HG03442 (cell line): ENCODE measurements at regions not wholly inside any gene's neighbourhood (a gene's known extent, or its start where the extent isn't known, plus 50 kb on each side); places are given as distances from the start of the nearest gene placed in this dataset.

Experiments
- ATAC-seq: cut with Tn5 transposase; IDR thresholded peaks from one replicate; pipeline ENCODE4 v1.9.1; 2021; ENCODE audit warnings: mild to moderate bottlenecking, moderate library complexity; ENCODE audit not compliant: unreplicated experiment

DNA sequence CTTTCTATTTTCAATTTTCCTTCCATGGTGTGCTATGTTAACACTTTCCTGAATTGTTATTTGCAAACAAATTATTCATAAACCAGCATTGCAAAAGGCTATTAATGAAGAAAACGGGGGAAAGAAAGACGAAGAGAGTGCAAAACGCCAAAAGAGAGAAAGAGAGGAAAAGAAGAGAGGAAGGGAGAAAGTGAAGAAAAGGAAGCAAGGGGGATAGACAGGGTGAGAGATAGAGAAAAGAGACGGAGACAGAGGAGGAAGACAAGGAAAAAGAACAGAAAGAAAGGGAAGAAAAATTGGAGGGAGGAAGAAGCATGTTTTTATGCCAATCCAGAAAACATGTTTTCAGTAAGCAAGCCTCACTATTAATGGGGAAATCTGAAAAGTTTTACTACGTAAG, 310.6 kb downstream of the TFEC start:
- ATAC-seq = no peak

DNA sequence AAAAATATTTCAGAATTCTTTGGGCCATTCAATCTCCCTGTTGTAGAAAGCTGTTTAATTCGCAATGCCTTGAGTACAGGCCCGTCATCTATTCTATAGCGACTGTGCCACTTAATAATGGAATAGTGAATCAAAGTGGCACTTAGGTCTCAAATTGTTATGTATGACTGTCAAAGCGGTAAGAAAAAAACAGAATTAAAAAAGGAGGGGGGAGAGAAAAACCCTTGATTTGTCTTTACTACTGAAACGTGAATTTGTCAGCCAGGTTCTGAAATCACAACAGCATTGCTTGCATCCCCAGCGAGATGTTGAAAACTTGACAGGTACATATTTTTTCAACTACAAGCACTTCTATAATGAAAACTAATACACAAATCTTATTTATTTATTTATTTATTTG, 320.9 kb downstream of the TFEC start:
- ATAC-seq = no peak

DNA sequence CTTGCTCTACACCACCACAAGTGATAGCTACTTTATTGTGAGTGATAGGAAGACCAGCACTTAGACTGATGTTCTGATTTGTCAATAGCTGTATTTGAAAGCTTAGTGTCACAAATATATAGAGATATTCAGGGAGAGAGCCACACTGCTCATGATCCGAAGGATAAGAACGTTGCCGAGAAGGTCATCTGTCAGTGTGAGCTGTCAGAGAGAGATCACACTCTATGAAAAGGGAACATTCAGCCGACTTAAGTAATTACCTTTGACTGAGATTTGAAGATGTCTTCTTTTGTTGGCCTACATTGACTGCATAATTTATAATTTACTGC, 322.6 kb downstream of the TFEC start:
- no peak for ATAC-seq

DNA sequence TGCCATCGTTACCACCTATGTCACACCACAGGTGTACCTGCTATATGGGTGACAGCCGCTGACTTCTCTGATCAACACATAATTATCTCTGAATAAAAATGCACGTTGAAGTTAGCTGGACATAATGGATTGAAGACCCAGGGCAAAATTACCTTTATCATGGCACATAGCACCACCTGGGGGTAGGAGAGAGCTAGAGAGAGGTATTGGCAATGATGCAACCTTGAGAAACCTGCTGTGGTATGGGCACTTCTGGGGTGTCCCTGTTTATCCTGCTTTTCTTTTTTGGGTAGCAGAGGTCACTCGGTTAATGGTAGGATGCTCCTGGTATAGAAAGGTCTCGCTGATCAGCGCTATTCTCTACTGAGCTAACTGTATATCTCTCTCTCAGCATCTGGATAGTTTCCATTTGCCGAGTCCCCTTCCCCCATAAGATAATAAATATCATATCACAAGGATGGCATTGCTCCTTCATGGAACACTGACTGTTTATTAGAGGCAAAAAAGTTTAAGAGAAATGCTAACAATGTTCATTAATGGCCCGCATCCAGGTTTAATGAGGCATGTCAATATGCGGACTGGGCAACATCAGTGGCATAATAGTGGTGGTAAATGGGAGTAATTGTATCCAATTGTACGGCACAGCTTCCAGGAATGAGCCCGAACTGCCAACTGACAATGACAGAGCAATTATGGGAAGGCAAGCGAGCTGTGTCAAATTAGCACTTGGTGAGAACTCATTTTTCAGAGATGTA, 323.1 kb downstream of the TFEC start:
- ATAC-seq = no peak

DNA sequence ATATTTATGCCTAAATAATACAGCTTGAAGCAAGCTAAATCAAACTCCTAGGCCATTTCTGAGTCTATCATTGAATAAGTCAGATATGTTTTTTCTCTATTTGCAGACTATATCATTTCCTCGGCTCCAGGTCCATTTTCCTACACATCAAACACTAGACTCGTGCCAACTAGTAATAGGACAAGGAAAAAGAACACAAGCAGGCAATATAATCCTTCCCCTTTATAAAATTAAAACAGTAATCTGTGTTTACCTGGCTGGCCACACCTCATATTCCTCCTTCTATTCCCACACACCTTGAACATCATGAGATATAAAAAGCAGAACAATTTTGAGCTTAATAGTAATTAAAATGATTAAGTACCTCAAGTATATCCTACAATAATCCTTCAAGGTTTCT, 325.7 kb downstream of the TFEC start:
- ATAC-seq = no peak

DNA sequence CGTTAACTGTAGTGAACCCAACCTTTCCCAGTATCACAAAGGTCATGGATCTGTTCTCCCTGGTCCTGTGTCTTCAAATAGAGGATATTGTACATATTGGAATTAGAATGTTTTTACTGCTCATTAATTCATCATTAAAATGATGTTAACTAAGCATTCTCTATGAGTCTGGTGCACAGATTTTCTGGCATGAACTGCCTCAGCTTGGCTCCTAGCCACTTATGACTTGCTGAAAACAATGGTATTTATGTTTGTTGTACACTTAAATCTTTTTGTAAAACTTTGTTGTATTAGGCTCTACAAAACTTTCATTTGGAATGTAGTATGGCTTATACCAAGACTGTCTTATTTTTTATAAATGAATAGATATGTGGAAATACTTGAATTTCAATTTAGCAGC, 329.4 kb downstream of the TFEC start:
- no peak for ATAC-seq

DNA sequence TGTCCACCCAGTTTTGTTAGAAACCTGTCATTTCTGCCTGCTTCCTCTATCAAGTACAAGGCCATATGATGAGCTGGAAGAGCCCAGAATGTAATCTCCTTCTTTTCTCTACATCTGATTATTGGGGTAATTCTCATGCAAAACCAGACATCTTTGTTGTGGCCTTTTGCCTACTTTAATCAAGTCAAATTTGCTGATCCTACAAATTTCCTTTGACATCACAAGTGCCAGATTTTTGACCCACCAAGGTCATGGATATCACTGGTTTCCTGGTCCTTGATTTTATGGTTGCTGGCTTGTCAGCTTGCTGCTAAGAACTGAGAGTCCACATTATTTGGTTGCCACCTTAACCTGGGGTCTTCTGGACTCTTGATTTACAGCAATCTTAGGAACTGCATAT, 336.1 kb downstream of the TFEC start:
- no peak for ATAC-seq

DNA sequence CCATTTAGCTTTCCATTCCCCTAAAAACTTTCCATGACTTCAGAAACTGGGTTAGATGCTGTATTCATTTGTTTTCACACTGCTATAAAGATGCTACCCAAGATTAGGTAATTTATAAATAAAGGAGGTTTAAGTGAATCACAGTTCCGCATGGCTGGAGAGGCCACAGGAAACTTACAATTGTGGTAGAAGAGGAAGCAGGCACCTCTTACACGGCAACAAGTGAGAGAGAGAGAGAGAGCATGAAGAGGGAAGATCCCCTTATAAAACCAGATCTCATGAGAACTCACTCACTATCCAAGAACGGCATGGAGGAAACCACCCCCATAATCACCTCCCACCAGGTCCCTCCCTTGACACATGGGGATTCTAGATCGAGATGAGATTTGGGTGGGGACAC, 336.8 kb downstream of the TFEC start:
- peak; percentile 72 for ATAC-seq

DNA sequence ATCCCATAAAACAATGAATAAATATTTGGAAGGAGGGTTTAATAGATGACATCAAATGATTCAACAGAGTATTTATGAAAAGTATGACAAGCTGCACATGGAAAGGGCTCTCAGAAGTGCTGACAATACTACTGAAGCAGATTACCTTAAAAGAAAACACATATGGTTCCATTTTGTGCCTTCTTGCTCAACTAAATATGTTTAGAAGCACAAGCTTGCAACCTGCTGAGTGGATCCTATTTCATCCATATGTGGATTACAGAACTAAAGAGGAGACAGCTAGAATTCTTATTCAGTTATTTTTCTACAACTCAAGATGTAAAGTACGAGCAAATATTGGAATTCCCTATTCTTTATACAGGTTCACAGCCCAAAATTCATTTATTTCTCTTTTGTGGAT, 340.6 kb downstream of the TFEC start:
- ATAC-seq = no peak

DNA sequence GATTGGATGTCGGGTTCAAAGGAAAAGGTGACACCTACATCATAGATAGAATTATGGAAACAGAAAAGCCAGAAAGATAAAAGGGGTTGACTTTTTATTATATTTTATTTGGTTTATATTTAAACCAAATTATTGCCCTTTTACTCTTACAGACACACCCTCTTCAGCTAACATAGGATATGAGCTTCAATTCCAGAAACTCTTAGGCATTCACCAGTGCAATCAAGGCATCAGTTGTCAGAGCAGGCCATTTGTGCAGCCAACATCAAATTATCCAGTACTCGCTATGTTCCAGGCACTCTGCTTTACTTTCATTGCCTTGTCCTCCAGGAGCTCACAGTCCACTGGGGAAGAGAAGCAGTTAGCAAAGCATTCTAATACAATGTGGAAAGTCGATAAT, 347.5 kb downstream of the TFEC start:
- no peak for ATAC-seq

DNA sequence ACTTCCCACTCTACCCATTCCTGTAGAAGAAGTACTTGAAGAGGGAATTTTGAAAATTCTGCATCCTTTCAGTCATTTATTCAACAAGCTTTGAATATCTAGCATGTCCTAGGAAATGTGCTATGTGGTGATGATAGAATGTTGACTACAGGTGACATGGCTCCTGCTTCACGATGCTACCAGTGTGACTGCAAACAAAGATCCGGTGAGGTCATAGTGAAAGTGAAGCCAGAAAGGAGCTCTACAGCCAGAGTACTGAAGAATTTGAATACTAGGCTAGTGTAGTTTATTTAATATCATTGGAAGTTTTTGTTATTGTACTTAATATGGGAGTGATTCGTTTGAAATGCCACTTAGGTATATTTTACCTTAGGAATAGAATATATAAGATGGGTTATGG, 348.1 kb downstream of the TFEC start:
- peak; percentile 66 for ATAC-seq

DNA sequence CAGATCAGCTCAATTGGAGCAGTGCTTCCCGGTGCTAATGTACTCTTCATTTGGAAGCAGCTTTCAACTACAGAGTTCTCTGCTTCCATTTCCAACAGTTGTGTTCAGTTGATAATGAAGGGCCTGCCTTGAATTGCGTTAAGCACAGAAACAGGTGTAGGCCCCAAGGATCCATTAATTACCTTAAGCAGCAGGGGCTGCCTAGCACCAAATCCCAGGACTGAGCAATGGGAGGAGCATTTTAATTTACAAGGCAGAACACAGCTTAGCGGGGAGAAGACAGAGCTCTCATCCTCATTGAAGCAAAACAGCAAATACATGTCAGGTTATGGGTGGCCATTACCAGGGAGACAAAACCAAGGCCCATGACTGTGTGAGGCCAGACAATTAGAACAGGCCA, 349.6 kb downstream of the TFEC start:
- no peak for ATAC-seq

DNA sequence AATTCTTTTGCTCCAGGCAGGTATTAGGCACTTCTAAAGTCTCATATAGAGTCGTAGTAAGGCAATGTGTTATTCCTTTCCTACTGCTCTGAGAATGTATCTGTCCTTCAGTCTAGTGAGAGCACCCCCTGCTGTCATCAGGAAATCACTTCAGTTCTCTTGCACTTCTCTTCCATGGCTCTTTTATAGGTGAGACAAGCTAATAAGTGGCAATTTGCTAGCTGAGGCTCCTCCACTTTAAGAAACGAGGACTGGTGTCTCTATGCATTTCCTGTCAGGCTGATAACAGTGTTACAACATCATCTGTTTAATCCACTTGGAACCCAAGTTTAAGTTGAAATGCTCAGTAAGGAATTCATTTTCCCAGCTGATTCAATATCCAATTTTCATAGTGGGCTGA, 350.6 kb downstream of the TFEC start:
- peak; percentile 78 for ATAC-seq

DNA sequence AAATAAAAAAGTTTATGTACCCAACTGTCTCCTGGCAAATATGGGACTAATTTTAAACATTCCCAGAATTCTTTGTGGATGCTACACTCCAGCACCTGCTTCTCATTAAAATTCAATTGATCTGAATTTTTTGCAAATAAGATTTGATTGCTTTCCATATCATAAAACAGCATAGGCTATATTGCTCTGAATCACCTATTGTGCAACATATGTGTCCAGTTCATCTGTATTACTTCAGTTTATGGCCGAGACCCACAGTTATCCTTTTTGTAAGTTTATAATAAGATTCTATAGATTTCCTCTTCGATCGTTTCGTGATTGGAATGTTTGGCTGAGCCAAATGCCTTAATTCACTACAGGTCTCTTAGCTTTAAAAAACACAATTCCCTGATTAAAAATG, 351.1 kb downstream of the TFEC start:
- no peak for ATAC-seq

DNA sequence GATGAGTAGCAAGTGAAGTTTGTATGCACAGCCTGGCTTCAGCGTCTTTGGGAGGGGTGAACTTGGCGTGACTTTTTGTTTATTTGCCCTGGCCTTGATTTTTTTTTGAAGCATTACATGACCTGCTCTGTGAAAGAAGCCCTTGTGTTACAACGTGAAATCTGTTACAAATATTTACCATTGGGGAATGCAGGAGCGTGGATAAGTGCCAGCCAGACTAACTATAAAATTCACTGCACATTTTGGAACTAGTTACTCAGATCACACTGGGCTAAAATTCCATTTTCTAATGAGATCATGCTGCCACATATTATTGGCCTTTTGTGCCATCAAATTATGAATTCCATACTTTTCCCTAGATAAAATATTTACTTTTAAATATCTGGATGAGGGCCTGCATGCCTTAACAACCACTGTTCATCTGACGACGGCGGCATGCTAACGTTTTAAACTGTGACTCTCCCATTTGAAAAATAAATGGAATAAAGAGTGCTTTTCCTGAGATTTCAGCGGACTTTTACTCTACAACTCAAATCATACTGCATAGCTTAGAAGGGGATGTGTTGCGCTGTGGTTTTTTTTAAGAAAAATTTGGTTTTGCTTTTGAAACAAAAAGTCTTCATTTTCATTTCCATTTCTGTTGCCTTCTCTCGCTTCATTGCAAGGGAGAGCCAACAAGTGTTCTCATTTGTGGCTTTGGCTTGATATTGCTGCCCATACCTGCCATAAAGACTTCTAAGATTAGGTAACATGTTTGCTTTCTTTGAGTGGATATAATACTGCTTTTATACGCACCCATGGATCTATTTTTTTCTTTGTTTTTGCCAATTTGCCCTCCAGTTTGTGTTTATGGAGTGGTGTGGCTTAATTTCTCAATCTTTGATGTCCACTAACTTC, 352.2 kb downstream of the TFEC start:
- no peak for ATAC-seq

DNA sequence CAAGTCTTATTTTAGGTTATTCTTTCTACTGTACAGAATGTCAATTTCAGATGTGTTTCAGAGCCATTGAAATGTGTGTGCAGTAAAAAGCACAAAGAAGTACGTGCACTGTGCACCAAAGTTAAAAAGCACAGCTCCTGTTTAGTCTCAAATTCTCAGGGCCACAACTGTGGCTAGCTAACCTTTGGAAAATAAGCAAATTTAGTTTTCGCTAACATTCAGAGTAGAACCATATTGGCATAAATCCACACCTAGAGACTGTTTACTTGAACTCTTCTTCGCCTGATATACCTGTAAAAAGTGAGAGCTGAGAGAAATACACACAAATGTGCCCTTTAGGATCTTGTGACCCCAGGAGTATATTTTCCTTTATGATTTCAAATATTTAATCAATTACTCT, 353.9 kb downstream of the TFEC start:
- ATAC-seq = no peak

DNA sequence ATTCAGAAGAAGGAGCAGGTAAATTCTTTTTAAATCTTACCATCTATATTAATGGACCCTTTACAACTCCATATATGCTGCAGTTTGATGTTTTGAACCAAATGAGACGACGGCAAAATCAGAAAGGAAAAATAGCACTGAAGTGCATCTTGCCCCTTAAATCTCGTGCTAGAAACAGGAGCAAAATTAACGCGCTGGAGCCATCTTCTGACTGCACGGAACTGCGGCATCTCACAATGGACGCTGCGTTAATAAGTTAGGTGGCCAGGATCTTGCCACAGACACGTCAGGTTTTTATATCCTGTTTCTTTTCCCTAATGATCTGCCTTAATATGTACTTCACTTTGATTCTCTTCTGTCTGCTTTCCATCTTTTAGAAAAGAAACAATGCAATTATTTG, 354.5 kb downstream of the TFEC start:
- no peak for ATAC-seq

DNA sequence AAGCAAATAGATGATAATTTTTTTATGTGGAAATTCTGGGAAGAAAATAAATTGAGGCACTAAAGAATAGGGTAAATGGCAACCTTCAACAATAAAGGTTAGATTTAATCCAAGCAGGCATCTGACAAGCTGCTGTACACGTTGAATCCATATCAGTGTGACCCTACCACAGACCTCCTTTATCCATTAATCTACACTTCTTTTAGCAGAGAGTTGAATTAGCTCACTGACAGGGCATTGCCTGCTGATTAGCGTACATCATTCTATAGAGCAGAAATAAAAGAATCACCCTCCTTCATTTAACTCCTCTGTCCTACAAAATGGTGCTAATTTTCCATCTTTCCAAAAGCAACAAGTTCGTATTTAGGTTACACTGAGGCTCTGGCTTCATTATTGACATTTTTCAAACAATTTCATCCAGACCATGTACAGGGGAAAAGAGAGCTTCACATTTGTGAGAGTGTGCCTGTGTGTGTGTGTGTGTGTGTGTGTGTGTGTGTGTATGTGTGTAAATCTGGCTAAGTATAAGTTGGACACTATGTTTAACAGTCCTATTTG, 356.0 kb downstream of the TFEC start:
- ATAC-seq = no peak

DNA sequence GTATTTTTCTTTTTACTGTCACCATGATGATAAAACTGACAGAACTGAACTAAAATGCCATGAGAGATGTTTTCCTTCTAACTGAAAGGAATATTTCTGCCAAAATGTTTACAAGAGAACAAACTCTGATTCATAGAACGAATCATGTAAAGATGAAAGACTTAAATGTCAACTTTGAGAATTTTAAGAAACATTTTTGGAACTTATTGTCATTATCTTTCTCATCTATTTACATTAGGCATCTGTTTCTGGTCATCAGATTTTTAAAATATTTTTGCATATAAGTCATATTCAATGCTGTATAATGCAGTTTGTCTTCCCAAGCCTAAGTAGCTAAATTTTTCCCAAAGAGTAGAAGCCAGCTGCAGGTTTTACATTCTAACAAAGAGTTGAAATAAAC, 358.5 kb downstream of the TFEC start:
- ATAC-seq = no peak

DNA sequence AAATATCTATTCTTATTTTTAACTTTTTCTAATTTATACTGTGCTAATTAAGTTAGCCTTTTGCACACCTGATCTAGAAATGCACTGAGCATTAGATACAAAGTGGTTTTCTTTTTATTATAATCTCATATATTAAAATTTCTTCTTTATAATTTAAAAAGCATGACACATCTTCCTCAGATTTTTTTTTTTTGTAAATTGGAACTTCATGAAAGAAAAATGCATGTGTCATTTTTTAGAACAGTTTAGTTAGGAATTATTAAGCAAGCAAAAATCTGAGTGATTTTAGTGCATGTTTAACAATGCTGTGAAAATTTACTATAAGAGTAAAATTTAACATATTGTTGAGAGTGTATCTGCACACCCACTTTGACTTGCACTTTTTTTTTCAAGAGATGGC, 367.9 kb downstream of the TFEC start:
- ATAC-seq = no peak

DNA sequence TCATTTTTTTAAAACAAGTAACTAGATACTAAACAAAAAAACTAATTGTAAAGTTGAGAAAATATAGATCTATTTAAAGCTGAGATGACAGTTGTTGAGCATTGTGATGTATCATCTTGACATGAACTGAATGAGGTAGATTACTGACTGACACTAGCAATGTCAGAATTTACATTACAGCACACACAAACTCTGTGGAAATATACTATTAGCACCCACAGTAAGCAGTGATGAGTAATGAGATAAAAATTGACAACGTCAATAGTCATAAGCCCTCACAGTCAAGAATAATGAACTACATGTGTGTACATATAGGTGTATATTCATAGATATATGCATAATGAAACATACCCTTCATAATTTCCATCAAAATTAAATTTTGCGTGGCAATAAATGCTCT, 368.4 kb downstream of the TFEC start:
- ATAC-seq = no peak

DNA sequence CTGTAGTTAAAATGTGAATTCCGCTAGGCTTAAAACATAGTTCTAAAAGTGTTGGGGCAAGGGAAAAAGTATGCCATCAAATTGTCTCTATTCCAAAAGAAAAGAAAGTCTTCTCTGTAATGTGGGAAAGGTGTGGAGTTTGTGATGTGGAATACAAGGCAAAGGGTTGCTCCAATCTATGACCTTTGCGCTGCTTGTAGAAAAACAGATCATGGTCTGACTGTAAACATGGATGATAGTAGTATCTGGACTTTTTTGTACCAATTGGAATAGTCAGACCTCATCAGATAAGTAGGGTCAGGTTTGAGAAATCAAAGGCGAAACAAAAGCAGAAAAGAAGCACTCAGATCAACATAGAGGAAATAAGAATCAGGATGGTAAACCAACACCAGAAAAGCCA, 372.3 kb downstream of the TFEC start:
- ATAC-seq = no peak
